OCI-LY7 (cell line): ENCODE measurements at regions not wholly inside any gene's neighbourhood (a gene's known extent, or its start where the extent isn't known, plus 50 kb on each side); places are given as distances from the start of the nearest gene placed in this dataset.
"Not testable (repeated sequence)": the region's sequence is repeated elsewhere in the genome, so short reads cannot be mapped to it uniquely, and the experiment has no call there.

Source experiments
- CTCF ChIP-seq: fragments of 200-600 bp; sonication (generic); conservative IDR thresholded peaks from 2 replicates; pipeline ENCODE4 v1.5.1; 2014; ENCODE audit warnings: mild to moderate bottlenecking, antibody characterized with exemption, low read length, moderate library complexity, mixed read lengths
- EZH2phosphoT487 ChIP-seq: fragments of 200-600 bp; sonication (generic); IDR thresholded peaks from 2 replicates; pipeline ENCODE4 v1.6.1; 2018; ENCODE audit warnings: low read depth, borderline replicate concordance, mild to moderate bottlenecking, mixed run types, antibody characterized with exemption, low read length, moderate library complexity, mixed read lengths

- TF ChIP-seq CTCF, EZH2phosphoT487: not testable (repeated sequence)
Observed at GRCh38 chr5:67850906-67851305, 364.6 kb upstream of the PIK3R1 start.
